GM21526 (cell line): ENCODE measurements at regions not wholly inside any gene's neighbourhood (a gene's known extent, or its start where the extent isn't known, plus 50 kb on each side); places are given as distances from the start of the nearest gene placed in this dataset.
"Not testable (repeated sequence)": the region's sequence is repeated elsewhere in the genome, so short reads cannot be mapped to it uniquely, and the experiment has no call there.

ENCODE experiments used
- ATAC-seq: cut with Tn5 transposase; IDR thresholded peaks from one replicate; pipeline ENCODE4 v1.9.1; 2021; ENCODE audit warnings: moderate library complexity; ENCODE audit not compliant: unreplicated experiment, low FRiP score

DNA sequence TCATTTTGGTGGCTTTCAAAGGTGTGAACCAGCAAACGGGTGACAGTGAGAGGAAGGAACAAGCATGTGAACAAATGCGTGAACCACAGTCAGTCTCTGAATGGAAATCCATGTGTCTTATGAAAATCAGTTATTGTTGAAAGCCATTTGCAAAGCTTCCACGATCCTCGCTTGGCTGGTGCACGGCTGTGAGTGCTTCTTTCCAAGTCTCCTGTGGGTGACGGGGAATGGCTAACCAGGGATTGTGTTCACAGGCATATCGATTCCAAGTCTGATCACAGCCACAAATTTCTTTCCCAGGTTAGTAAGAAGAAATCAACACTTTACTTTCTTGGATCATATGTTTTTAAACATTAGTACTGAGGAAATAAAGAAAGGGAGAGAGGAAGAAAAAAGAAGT lies 556.9 kb upstream of the RBFOX1 start:
- no peak for ATAC-seq

- no peak for ATAC-seq
These were observed 560.7 kb upstream of the RBFOX1 start for GRCh38 chr16:6771956-6772355.

DNA sequence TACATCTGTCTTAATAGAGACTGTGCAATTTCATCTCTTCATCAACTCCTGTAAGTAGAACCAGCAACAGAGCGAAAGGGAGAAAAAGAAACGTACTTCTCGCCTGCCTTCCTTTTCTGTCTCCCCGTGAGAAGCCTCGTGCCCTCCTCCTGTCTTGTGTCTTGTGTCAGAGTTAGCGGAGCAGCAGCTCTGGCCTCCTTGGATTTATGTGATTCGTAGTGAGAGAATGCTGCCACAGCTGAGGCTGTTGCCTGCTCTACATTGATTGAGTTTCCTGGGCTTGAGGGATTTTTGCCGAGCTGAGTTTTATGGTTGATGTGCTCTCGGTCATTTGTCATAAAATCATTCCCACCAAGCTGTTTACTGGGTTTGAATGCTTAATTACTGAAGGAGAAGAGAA lies 579.1 kb upstream of the RBFOX1 start:
- ATAC-seq = no peak

GRCh38 chr16:6751191-6751590 lies 581.5 kb upstream of the RBFOX1 start:
- ATAC-seq = no peak

- ATAC-seq = no peak
These were observed 582.9 kb upstream of the RBFOX1 start for GRCh38 chr16:6749698-6750097.

GRCh38 chr16:6736302-6736701 lies 596.3 kb upstream of the RBFOX1 start:
- not testable (repeated sequence) for ATAC-seq

DNA sequence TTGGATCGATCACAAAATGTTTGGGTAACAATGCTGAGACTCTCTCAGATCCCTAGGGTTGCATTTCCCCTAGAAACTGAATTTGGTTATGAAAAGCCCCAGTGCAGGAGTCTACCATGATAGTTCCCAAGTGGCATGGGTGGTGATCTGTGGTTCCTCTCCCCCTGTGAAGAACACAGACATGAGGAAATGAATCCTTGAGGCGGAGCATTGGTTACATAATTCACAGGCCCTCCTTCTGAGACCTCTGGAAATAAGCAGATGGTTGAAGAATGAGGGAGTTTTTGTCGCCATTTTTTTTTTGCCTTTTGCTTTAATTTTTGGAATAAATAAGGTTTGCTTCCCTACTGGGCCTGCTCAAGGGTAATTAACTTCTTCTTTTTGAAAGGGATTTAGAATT lies 597.0 kb upstream of the RBFOX1 start:
- no peak for ATAC-seq

DNA sequence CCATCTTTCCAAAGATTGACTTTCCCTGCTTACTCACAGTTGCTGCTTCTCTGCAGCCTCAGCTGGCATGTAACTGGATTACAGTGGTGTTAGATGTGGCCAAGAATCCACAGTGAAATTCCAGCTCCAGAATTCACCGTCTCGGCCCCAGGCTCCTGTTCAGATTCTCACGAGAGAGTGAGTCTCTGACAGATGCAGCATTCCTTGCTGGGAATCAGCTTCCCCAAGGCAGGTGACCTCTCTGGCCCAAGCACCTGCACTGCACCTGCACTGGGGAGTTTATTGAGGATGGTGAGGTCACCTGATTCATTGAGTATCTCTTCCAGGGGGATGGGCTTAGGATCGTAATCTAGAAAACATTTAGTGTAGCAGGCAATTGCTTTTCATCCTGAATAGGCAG lies 600.5 kb upstream of the RBFOX1 start:
- ATAC-seq = no peak

DNA sequence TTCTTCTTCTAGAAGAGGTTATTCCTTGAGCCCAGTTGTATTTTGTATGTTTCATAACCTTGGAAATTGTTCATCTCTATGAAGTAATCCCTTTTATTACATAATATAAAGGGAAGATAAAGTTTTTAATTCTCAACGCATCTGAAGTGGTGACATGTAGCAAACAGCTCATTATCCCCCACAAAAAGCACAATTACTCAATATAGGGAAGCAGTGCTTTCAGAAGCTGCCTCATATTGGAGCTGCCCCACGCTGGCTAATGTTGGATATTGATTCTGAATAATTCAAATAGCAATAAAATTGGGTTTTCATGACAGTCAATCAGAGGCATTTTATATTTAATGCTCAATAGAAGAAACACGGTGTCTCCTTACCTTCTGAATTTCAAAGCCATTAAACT lies 604.3 kb upstream of the RBFOX1 start:
- ATAC-seq = no peak

- no peak for ATAC-seq
These were observed 606.0 kb upstream of the RBFOX1 start for GRCh38 chr16:6726621-6727020.

DNA sequence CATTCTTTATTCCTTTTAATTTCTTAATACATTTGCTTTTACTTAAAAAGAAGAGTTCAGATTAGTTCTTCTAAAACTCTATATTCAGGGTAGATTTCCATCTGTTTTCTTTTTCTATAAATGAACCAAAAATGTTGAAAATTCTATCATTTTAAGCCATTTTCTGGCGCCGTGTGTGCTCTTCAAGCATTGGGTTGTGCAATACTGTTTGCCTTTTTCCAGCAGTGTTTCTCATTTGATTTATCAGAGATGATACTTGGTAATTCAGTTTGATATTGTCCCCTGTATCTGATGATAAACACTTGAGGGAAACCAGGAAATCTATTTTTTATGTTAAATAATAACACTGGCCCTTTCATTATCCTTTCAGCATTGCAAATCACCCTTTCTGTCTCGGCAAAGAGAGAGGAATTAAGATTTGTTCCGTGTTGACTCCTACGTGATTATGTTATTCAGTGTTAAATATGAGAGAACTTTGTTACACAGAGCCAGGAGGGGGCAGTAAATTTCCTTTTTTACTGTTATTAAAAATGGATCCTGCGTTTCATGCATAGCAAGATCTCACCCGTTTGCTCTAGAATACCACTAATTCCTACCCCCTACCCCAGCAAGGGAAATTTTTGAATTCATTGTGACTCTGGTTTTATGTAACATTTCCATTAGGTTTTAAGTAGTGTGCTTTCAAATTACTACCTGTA lies 606.9 kb upstream of the RBFOX1 start:
- no peak for ATAC-seq

DNA sequence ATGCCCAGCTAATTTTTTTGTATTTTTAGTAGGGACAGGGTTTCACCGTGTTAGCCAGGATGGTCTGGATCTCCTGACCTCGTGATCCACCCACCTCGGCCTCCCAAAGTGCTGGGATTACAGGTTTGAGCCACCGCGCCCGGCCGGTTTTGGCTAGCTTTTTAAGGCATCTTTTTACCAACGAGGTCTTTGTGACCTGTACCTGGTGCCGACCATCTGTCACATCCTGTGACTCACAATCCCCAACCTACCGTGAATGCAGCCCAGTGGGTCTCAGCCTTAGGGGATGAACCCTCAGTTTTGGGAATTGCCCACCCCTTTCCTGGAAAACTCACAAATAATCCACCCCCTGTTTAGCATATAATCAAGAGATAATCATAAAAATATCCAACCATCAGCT lies 607.4 kb upstream of the RBFOX1 start:
- ATAC-seq = not testable (repeated sequence)

GRCh38 chr16:6722786-6723185 lies 609.9 kb upstream of the RBFOX1 start:
- ATAC-seq = no peak

- no peak for ATAC-seq
These were observed 618.1 kb upstream of the RBFOX1 start for GRCh38 chr16:6714510-6714909.

- no peak for ATAC-seq
These were observed 622.9 kb upstream of the RBFOX1 start for GRCh38 chr16:6709736-6710135.

DNA sequence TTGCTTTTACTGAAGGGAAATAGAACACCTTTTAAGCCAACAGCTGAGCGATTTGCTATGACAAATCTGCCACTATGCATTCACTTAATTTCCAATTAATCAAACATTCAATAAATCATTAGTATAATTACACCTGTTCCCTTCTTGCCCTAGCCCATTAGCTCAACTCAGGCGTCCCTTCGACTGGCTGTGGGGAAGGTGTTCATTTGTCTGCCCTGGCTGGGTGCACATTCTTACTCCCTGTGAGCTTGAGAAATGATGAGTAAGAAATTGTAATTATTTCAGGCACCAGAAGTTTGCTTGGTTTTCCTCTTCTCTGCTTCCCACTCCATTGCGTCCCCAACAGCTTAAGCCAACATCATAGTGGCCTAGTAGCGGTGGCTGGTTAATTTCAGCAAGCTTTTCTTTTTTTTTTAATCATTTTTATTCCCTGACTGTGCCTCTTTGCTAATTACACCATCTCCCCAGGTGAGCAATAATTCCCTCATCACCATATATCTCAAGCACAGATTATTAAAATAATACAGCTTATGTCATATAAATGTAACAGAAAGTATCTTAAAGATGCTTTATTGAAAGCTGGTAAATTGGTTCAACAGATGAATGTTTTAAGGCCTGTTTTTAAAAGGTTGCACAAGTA lies 623.9 kb upstream of the RBFOX1 start:
- no peak for ATAC-seq

DNA sequence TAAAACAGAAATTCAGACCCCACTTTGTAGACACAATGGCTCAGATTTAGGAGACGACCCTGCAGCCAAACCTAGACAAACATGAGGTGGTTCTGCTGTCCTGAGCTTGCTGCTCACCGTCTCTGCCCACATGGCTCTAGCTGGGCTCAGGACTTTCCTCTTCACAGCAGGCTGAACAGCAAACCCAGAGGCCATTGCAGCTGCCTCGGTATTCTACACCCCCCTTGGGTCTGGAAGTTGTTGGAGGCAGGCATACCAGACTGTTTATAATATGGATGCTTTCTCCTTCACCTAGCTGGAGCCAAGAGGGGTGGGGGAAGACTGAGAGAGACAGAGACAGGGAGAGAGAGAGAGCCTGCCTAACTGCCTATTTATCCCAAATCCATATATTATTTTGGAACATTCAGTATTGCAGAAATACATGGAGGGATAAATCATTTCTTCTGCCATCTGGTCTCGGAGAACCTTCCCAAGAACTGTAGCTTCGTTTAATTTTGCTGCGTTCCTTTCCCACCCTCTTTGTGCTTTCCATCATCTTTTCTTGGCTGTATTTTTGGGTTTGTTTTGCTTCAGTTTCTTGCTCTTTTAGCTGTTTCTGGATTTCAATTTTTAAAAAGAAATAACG lies 628.2 kb upstream of the RBFOX1 start:
- no peak for ATAC-seq

DNA sequence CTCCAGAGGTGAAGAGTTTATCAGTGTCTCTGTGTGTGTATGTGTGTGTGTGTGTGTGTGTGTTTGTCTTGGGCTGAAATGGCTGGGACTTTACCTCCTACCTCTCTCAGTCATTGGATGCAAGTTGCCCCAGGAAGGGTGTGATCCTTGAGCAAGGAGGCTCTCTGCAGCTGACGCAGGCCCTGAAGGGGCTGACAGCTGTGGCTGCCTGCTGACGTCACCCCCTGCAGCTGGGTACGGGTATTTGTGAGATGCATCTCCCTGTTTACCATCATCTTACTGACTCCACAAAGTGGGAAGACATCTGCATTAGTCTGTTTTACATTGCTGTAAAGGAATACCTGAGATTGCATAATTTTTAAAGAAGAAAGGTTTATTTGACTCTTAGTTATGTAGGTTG lies 631.5 kb upstream of the RBFOX1 start:
- ATAC-seq = no peak

DNA sequence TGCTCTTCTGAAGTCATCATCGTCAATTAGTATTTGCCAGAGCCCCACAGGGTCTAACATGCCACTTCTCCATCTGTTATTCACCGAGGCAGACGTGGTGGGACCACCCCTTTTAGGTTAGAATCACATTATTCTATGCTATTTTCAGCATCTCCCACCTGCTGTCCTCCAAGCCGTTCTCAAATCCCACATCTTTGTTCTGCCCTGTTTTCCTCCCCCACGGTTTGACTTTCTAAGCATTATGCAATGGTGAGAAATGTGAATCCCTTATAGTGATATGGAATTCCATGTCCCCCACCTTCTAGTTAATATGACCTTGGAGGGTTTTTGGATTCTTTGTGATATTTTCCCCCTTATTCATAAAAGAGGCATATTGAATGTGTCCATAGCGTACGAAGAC lies 634.1 kb upstream of the RBFOX1 start:
- no peak for ATAC-seq

DNA sequence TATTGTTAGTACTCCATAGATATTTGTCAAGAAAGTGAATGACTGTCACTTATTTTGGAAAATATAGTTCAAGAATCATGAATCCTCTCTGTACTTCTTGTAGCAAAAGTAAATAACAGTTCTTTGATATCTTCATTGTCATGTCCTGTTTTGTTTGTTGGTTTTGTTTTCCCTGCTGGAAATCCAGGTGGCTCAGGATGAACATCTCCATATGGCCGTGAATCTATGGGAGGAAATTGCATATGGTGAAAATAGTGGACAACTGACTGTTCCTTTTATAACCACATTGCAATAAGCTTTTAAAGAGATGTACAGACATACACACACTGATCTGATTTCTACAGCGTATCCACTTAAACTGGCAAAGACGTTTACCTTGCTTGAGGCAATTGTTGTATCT lies 637.0 kb upstream of the RBFOX1 start:
- no peak for ATAC-seq

DNA sequence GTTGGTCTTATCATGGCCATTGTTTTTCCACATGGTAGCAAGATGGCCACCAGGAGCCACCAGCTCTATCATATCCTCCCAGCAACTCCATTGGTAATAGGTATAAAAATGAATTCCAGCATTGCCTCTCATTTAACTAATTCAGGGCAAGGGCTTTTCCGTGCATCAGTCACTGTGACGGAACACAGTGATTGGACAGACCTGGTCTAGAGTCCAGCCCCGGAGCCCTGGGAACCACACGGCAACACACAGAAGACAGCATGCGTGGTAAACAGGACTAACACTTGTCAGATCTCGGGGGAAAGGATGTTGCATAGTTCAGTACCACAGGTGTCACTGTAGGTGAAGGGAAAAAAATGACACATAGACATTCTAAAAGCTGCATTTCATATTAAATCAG lies 638.0 kb upstream of the RBFOX1 start:
- no peak for ATAC-seq

- not testable (repeated sequence) for ATAC-seq
These were observed 639.2 kb upstream of the RBFOX1 start for GRCh38 chr16:6693418-6693817.
